WERI-Rb-1 (cell line): ENCODE measurements at regions not wholly inside any gene's neighbourhood (a gene's known extent, or its start where the extent isn't known, plus 50 kb on each side); places are given as distances from the start of the nearest gene placed in this dataset.
A peak's percentile ranks its signal among the peaks of the same experiment; 100 is the strongest.

Source experiments
- DNase-seq: peaks from one replicate; pipeline ENCODE4 v3.0.0-alpha.2; 2020
- H3K27ac ChIP-seq: fragments of 250-450 bp; sonication (Bioruptor Pico); 2 replicates; pipeline ENCODE4 v1.5.1; 2020; ENCODE audit warnings: mild to moderate bottlenecking, moderate library complexity
- H3K27me3 ChIP-seq: fragments of 250-450 bp; sonication (Bioruptor Pico); 2 replicates; pipeline ENCODE4 v1.5.1; 2021; ENCODE audit warnings: mild to moderate bottlenecking, low read depth, moderate library complexity; ENCODE audit not compliant: insufficient read depth, severe bottlenecking
- H3K36me3 ChIP-seq: fragments of 250-450 bp; sonication (Bioruptor Pico); 2 replicates; pipeline ENCODE4 v1.5.1; 2020; ENCODE audit warnings: mild to moderate bottlenecking, moderate library complexity
- H3K4me3 ChIP-seq: 2 replicates; pipeline ENCODE4 v1.5.1; 2011; ENCODE audit warnings: low read depth, mild to moderate bottlenecking, control low read depth, low read length
- H3K9me3 ChIP-seq: fragments of 250-450 bp; sonication (Bioruptor Pico); 2 replicates; pipeline ENCODE4 v1.5.1; 2021; ENCODE audit warnings: mild to moderate bottlenecking, moderate library complexity; ENCODE audit not compliant: severe bottlenecking
- TF ChIP-seq, protein P1 (sequence below): IDR thresholded peaks from 2 replicates; pipeline ENCODE4 v1.5.1; 2011; ENCODE audit warnings: low read depth, mild to moderate bottlenecking, control low read depth, inconsistent platforms, low read length

- H3K4me3 ChIP-seq, result no peak overlapping the region
- H3K36me3 ChIP-seq, result no peaks in the 10 kb centered on the region
- H3K27ac ChIP-seq, result no peak overlapping the region
- no peaks in the 10 kb centered on the region for H3K9me3 ChIP-seq
- TF ChIP-seq, protein P1, sequence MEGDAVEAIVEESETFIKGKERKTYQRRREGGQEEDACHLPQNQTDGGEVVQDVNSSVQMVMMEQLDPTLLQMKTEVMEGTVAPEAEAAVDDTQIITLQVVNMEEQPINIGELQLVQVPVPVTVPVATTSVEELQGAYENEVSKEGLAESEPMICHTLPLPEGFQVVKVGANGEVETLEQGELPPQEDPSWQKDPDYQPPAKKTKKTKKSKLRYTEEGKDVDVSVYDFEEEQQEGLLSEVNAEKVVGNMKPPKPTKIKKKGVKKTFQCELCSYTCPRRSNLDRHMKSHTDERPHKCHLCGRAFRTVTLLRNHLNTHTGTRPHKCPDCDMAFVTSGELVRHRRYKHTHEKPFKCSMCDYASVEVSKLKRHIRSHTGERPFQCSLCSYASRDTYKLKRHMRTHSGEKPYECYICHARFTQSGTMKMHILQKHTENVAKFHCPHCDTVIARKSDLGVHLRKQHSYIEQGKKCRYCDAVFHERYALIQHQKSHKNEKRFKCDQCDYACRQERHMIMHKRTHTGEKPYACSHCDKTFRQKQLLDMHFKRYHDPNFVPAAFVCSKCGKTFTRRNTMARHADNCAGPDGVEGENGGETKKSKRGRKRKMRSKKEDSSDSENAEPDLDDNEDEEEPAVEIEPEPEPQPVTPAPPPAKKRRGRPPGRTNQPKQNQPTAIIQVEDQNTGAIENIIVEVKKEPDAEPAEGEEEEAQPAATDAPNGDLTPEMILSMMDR, result no peak
- no peaks in the 10 kb centered on the region for H3K27me3 ChIP-seq
- no peak for DNase-seq
These were observed 1407.6 kb upstream of the USP9Y start for GRCh38 chrY:11293392-11293791.

- Histone ChIP-seq H3K36me3 (no peaks in the 10 kb centered on the region), H3K27me3 (no peaks in the 10 kb centered on the region), H3K27ac (no peak overlapping the region), H3K4me3 (no peak overlapping the region), H3K9me3 (no peaks in the 10 kb centered on the region)
- TF ChIP-seq, protein P1, result no peak
- peak; percentile 7 for DNase-seq
These were observed 1366.9 kb upstream of the USP9Y start for GRCh38 chrY:11334151-11334550.
